Muscle of leg (tissue), 3 donors: ENCODE measurements at regions not wholly inside any gene's neighbourhood (a gene's known extent, or its start where the extent isn't known, plus 50 kb on each side); places are given as distances from the start of the nearest gene placed in this dataset.

Source experiments
- DNase-seq: peaks from one replicate; pipeline ENCODE4 v3.0.0; 2013
- H3K27ac ChIP-seq: one replicate; pipeline ENCODE4 v1.5.1; 2013; ENCODE audit warnings: mild to moderate bottlenecking, low read length, control low read depth
- H3K27me3 ChIP-seq: one replicate; pipeline ENCODE4 v1.6.1; 2013; ENCODE audit warnings: low read length; ENCODE audit not compliant: control insufficient read depth, insufficient read depth
- H3K36me3 ChIP-seq: one replicate; pipeline ENCODE4 v1.6.1; 2013; ENCODE audit warnings: low read length; ENCODE audit not compliant: control insufficient read depth, insufficient read depth
- H3K4me1 ChIP-seq: one replicate; pipeline ENCODE4 v1.6.1; 2013; ENCODE audit warnings: low read length; ENCODE audit not compliant: control insufficient read depth, insufficient read depth
- H3K4me3 ChIP-seq: one replicate; pipeline ENCODE4 v1.5.1; 2013; ENCODE audit warnings: low read length, control low read depth
- H3K9me3 ChIP-seq: replicated peaks from 2 replicates; pipeline ENCODE4 v1.6.1; 2013; ENCODE audit warnings: low read depth, low read length; ENCODE audit not compliant: control insufficient read depth
- WGBS: methylation state at CpG from one replicate; pipeline ENCODE4 v1.1.5; 2013; ENCODE audit warnings: missing lambda C conversion rate; ENCODE audit not compliant: insufficient coverage; 5-methylcytosine and 5-hydroxymethylcytosine counted together

- Histone ChIP-seq H3K9me3 (peaks cover 5% of the 10 kb centered on the region), H3K4me1 (no peaks in the 10 kb centered on the region), H3K36me3 (no peaks in the 10 kb centered on the region), H3K27me3 (no peaks in the 10 kb centered on the region), H3K4me3 (no peak overlapping the region), H3K27ac (no peak overlapping the region)
- 53% methylated on average over 2 of the region's 7 CpGs for WGBS
- no peak for DNase-seq
Observed at GRCh38 chr5:110063640-110064602, 374.2 kb downstream of the MAN2A1 start.

DNA sequence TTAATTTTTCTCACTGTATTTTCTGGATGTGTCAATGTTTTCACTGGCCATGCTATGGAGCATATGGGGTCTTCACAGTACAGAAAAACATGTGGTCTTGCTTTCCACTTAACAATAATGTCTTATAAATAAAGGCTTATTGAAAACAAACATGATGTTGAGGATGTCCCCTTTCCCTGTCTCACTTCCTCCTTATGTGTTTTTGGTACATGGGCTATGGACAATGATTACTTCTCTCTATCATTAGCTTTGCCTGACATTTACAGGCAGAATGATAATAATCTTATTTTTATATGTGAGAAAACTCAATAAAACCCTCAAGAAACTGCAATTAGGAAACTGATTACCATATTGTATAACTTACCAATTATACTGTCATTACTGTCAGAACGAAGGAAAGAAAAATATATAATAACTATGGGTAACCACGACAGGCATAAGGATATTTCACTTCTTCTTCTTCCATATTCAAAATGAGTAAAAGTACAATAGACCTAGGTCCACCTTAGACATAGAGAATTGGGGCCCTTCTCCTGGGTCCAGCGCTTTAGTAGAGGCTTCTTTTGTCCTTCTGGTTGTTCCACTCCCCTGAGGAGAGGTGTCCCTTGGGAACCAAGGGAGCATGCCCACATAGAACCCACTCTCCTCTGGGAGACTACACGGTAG, 375.0 kb downstream of the MAN2A1 start:
- no CpG with 5 or more reads among the region's 4 CpGs for WGBS
- Histone ChIP-seq H3K9me3 (peaks cover 5% of the 10 kb centered on the region), H3K4me1 (no peaks in the 10 kb centered on the region), H3K27me3 (no peaks in the 10 kb centered on the region), H3K27ac (no peak overlapping the region), H3K4me3 (no peak overlapping the region), H3K36me3 (no peaks in the 10 kb centered on the region)
- no peak for DNase-seq

- DNase-seq = no peak
- no CpG with 5 or more reads among the region's 4 CpGs for WGBS
- Histone ChIP-seq H3K27me3 (no peaks in the 10 kb centered on the region), H3K4me1 (no peaks in the 10 kb centered on the region), H3K4me3 (no peak overlapping the region), H3K27ac (no peak overlapping the region), H3K36me3 (no peaks in the 10 kb centered on the region), H3K9me3 (peaks cover 20% of the 10 kb centered on the region)
Observed at GRCh38 chr5:110070836-110071235, 381.1 kb downstream of the MAN2A1 start.

GRCh38 chr5:110072651-110073050, 382.9 kb downstream of the MAN2A1 start:
- no peaks in the 10 kb centered on the region for H3K36me3 ChIP-seq
- H3K4me3 ChIP-seq = no peak overlapping the region
- H3K27ac ChIP-seq = no peak overlapping the region
- H3K4me1 ChIP-seq = no peaks in the 10 kb centered on the region
- no peak for DNase-seq
- peaks cover 20% of the 10 kb centered on the region for H3K9me3 ChIP-seq
- H3K27me3 ChIP-seq = no peaks in the 10 kb centered on the region

DNA sequence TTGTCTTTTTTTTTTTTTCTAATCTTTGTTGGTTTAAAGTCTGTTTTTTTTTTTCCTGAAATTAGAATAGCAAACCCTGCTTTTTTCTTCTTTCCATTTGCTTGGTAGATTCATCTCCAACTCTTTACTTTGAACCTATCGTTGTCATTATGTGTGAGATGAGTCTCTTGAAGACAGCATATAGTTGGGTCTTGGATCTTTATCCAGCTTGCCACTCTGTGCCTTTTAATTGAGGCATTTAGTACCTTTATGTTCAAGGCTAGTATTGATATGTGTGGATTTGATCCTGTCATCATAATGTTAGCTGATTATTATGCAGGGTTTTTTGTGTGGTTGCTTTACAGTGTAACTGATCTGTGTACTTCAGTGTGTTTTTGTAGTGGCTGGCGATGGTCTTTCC, 383.8 kb downstream of the MAN2A1 start:
- H3K27ac ChIP-seq = no peak overlapping the region
- H3K4me3 ChIP-seq = no peak overlapping the region
- H3K9me3 ChIP-seq = peaks cover 17% of the 10 kb centered on the region
- H3K4me1 ChIP-seq = no peaks in the 10 kb centered on the region
- DNase-seq = no peak
- H3K36me3 ChIP-seq = no peaks in the 10 kb centered on the region
- H3K27me3 ChIP-seq = no peaks in the 10 kb centered on the region
- WGBS = no CpG with 5 or more reads among the region's 2 CpGs

- no peak for DNase-seq
- H3K27me3 ChIP-seq = no peaks in the 10 kb centered on the region
- H3K4me3 ChIP-seq = no peak overlapping the region
- H3K27ac ChIP-seq = no peak overlapping the region
- peaks cover 15% of the 10 kb centered on the region for H3K9me3 ChIP-seq
- no peaks in the 10 kb centered on the region for H3K4me1 ChIP-seq
- H3K36me3 ChIP-seq = no peaks in the 10 kb centered on the region
- WGBS = no CpG with 5 or more reads among the region's 1 CpG
Observed at GRCh38 chr5:110075656-110076055, 385.9 kb downstream of the MAN2A1 start.

- Histone ChIP-seq H3K27me3 (no peaks in the 10 kb centered on the region), H3K4me3 (no peak overlapping the region), H3K4me1 (no peaks in the 10 kb centered on the region), H3K27ac (no peak overlapping the region), H3K36me3 (no peaks in the 10 kb centered on the region), H3K9me3 (peaks cover 15% of the 10 kb centered on the region)
- DNase-seq = no peak
- 75% methylated on average over 1 of the region's 3 CpGs for WGBS
Observed at GRCh38 chr5:110077147-110077546, 387.4 kb downstream of the MAN2A1 start.

GRCh38 chr5:110082194-110082593, 392.5 kb downstream of the MAN2A1 start:
- WGBS = 100% methylated on average over 1 of the region's 3 CpGs
- Histone ChIP-seq H3K4me3 (no peak overlapping the region), H3K36me3 (no peaks in the 10 kb centered on the region), H3K4me1 (peaks cover 3% of the 10 kb centered on the region), H3K27me3 (no peaks in the 10 kb centered on the region), H3K9me3 (no peaks in the 10 kb centered on the region), H3K27ac (no peak overlapping the region)
- no peak for DNase-seq

DNA sequence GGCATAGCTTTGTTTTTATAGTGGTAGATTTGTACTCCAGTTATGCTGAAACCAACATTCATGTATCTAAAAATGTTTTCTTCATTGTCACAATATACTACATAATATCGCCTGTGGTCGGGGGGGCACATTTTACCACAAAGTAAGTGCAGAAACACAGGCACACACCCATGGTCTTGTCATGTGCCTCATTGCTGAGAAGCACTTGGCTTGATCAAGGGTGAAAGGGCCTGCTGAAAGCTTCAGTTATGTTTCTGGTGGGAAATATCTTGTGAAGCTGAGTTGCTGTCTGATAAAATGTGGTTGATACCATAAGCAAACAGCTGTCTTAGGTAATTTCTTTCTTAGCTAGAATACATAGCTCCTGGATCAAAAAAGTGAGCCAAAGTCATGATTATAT, 393.1 kb downstream of the MAN2A1 start:
- H3K36me3 ChIP-seq = no peaks in the 10 kb centered on the region
- no peak for DNase-seq
- WGBS = no CpG with 5 or more reads among the region's 2 CpGs
- peaks cover 3% of the 10 kb centered on the region for H3K4me1 ChIP-seq
- H3K9me3 ChIP-seq = no peaks in the 10 kb centered on the region
- no peak overlapping the region for H3K4me3 ChIP-seq
- H3K27me3 ChIP-seq = no peaks in the 10 kb centered on the region
- no peak overlapping the region for H3K27ac ChIP-seq

- Histone ChIP-seq H3K4me3 (no peak overlapping the region), H3K9me3 (no peaks in the 10 kb centered on the region), H3K36me3 (no peaks in the 10 kb centered on the region), H3K4me1 (peaks cover 3% of the 10 kb centered on the region), H3K27me3 (no peaks in the 10 kb centered on the region), H3K27ac (no peak overlapping the region)
- no peak for DNase-seq
- no CpG with 5 or more reads among the region's 1 CpG for WGBS
Observed at GRCh38 chr5:110085826-110086225, 396.1 kb downstream of the MAN2A1 start.
